NCI-H2029 treated with DMSO at 0.1 percent for 48 hours (cell line): ENCODE measurements at regions not wholly inside any gene's neighbourhood (a gene's known extent, or its start where the extent isn't known, plus 50 kb on each side); places are given as distances from the start of the nearest gene placed in this dataset.

Experiments used
- DNase-seq: peaks from one replicate; lab custom pipeline; 2025; lab: John Stamatoyannopoulos, UW

GRCh38 chr6:142561511-142562265 lies 259.9 kb downstream of the ADGRG6 start:
- DNase-seq = no peak

DNA sequence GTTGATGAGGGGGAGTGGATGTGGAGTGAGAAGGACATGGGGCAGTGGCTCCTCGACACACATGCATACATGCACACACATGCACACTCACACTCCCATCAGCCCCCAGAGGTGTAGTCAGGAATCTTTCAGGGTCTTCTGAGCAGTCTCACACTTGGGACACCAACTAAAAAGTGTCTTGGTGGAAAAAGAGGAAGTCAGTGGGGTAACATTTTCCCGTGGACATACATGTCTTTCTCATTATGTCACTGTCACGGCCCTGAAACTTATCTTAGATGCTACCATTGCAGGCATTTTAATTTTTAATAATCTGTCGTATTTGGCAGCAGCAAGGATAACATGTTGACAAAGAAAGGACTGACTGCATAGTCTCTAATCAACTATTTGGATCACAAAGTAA lies 261.1 kb downstream of the ADGRG6 start:
- no peak for DNase-seq

DNA sequence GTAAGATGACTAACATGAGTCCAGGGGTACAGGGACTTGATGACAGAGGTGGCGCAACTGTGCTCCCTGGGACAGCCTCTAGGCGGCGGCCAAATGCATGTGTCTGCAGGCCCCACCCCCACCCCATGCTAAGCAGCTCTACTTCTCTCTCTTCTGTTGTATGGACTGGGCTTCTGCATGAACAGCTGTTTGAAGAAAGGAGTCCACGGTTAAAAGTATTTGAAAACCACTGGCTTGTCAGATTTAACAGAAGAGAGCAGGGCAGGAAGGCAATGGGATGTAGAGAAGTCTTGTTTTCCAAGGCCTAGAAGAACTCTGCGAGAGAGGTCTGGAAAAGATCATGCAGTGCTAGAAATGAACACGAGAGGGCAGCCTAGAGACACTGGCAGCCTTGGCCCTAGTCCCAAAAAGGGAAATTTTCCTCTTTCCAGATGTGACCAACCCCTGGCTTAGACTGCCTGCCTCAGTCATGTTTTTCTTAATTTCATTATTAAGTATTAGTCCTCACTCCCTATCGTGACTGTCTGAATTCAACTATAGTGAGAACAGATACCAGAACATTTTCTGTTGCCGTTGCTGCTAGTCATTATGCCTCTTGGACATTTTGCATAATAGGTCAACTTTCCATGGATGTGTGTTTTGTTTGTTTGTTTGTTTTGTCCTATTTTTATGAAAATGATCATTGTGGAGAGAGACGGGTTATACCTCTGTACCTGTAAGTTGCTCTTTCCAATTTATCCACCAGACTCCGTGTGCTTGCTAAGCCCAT lies 265.0 kb downstream of the ADGRG6 start:
- DNase-seq = no peak

DNA sequence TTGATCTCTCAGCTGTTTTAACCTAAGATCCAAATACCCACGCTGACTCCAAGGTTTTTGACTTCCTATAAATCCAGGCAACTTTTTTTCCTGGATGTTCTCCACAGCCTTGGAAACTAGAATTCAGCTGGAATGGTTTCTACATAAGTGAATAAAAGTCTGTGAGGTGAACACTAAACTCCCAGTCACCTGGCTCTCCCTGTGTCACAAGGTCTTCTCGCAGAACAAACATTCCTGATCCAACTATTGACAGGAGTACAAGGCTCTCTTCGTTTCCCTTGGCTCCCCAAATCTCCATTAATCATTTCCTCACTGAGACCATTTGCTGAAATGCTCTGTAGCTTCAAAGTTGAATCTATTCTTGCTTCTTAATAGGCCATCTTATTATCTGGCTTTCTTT lies 265.7 kb downstream of the ADGRG6 start:
- DNase-seq = no peak

DNA sequence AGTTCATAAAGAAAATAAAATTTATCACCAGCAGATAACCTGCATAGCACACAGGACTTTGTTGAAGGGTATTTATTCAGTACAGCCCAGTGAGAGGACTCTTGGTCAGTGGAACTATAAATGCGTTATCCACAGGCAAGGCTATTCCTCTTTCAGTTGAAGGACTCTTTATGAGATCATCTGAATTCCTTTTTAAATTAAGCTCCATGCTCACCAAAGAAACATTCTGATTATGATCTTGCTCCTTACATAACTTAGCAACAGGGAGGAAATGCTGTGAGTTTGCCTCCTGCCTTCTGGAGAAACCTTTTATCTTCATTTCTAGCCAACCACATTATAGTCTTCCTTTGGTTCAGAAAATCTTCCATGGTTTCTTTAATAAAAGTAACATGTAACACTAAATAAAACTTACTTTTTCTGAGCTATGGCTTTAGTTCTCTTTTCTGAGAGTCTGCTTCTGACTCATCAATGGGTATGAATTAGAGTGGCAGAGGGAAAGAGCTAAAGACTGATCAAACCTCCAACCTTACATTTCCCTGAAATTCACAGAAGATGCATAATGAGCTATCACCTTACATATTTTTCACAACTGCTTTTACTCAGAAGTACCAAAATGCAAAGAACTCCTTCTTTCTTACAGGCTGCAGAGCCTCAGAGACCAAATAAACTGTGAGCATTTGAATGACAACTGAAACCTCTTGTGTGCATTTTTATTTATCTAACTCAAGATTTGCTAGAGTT lies 267.2 kb downstream of the ADGRG6 start:
- DNase-seq = no peak

GRCh38 chr6:142569676-142570075 lies 267.9 kb downstream of the ADGRG6 start:
- DNase-seq = no peak

DNA sequence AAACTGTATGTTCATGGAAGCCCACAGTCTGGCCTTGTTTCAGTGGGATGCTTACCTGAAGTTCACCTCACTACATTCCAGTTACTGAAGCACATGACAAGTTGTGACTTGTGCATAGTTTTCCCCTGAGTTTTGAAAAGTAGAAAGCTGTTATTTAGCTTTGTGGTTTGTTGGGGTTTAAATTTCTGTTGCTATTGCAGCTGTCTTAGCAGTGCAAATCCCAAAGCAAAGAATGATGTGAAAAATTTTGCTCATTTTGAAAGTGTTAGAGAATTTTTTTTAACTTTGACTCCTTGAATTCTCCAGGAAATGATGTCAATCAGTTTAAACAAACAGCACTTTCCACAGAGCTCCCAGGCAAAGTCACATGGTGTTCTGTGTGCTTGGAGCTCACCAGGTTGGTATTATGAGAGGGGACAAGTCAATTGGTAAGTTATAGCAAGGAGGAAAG lies 268.4 kb downstream of the ADGRG6 start:
- DNase-seq = no peak

DNA sequence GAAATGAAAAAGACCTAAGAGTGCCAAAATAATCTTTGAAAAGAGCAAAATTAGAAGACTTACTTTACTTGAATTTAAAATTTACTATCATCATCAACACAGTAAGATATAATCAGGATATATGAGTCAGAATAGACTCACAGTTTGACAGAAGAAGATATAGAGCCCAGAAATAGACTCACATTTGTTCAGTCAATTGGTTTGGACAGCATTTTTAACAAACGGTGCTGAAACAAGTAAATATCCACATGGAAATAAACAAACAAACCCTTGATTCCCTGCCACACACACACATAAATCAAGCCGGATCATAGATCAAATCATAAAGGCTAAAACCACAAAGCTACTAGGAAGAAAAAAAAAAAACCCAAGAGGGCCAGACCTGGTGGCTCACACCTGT lies 291.1 kb downstream of the ADGRG6 start:
- no peak for DNase-seq

- DNase-seq = no peak
Observed at GRCh38 chr6:142597836-142598235, 296.0 kb downstream of the ADGRG6 start.

DNA sequence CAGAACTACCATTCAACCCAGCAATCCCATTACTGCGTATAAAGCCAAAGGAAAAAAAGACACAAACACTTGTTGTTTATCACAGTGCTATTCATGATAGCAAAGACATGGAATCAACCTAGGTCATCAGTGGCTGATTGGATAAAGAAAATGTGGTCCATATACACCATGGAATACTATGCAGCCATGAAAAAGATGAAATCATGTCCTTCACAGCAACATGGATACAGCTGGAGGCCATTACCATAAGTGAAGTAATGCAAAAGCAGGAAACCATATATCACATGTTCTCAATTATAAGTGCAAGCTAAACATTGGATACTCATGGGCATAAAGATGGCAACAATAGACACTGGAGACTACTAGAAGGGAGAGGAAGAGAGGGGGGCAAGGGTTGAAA lies 299.6 kb downstream of the ADGRG6 start:
- no peak for DNase-seq

DNA sequence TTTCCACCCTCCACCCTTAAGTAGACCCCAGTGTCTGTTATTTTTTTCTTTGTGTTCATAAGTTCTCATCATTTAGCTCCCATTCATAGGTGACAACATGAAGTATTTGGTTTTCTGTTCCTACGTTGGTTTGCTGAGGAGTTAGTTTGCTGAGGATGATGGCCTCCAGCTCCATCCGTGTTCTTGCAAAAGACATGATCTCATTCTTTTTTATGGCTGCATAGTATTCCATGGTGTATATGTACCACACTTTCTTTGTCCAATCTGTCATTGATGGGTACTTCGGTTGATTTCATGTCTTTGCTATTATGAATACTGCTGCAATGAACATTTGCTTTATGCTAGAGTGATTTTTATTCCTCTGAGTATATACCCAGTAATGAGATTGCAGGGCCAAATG lies 301.2 kb downstream of the ADGRG6 start:
- no peak for DNase-seq

DNA sequence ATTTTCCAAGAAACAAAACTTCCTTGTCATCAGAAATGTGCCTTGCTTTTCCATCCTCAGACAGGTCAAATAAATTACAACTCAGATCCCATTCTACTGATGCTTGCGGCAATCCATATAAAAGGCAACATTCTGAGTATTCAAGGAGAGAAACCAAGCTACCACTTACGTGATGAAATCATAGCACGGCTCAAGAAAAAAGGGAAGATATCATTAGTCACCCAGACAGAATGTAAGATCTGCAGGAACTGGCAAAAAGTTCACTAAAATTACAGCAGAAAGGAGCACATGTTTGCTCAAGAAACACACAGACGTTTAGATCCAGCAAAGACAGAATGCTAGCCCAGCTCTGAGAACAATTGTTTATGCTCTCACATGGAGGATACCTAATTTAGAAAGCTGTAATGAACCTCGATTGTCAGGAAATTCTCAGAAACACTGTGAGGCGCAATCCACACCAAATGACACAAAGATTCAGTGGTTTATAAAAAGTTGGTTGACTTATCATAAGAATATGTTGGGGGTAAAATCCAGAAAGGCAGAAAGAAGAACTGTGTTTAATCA lies 304.2 kb downstream of the ADGRG6 start:
- DNase-seq = no peak

DNA sequence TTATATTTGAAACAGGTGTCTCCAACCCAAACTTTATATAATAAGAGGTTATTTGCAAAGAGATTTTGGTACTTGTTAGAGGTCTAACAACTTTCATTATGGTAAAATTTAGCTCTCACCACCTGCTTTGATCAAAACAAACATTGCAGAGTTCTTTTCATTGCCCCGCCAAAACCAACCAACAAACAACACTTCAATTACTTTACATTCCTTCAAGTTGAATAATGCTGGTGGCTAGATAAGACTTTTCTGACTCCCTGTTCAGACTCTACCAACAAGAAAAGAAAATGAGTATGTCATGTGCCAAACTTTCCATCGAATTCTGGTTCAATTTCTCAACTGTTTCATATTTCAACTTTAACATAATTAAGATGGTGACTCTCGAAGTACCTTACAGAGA lies 311.1 kb downstream of the ADGRG6 start:
- no peak for DNase-seq

DNA sequence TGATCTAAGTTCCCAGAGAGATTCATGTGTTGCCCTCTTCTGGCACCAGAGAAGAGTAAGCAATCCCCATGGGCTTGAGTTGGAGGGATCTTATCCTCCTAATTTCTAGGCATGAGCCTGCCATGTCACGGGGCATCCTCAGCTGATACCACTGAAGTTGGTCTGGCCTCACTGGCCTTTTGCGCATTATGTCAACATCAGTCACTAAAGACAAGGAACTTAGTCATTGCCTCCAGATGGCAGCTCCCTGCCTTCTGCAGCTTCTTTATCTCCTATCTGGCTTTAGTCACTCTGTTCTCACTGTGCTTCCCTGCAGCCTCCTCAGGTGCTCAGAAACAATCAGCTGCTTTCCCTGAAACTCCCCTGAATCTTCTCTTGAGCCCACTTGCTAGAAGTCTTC lies 312.2 kb downstream of the ADGRG6 start:
- no peak for DNase-seq

DNA sequence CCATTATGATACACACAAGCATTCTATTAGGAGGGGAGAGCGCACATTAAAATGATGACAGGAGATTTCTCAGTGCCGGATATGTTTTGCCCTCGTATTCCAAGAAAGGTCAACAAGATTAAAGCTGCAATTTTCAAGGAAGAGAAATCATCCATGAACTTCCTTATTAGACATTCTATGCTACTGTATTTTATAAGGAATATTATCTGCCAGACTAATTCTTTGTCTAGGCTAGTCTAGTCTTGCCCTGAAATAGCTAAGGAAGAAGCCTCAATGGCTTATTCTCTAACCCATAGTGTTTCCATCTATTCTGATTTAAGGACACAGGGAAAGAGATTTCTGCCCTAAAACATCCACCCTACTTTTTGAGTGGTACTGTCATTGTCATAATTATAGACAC lies 315.4 kb downstream of the ADGRG6 start:
- DNase-seq = no peak

GRCh38 chr6:142621822-142622221 lies 320.0 kb downstream of the ADGRG6 start:
- no peak for DNase-seq

DNA sequence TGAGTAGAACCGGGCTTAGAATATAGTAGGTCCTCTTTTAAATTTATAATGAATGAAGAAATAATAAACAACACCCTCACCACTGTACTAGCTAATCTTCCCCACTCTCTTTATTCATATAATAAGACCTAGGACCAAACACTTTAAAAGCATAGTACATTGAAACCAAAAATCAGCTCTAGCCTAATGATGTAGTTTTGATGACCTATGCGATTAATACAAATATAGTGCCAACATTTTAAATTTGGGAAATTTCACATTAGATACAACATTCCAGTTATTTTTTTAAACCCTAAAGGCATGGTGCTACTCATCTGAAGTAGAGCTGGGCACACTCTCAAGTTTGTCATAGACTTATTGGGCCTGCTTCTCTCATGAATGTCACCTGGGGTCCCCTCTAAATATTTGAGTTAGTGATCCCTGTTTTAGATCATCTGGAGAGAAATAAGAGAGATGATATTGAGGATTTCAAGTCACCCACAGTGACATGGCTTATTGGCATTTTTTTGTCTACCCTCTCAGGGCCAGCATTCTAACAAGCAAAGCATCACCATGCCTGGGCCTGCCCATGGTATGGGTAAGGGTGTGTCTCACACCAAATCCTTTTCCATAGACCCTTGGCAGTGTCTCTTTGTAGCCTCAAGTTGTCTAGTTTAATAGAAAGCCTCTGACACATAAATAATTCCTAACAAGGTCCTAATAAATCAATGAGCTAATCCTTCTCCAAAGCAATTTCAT lies 319.8 kb downstream of the HIVEP2 start:
- no peak for DNase-seq

DNA sequence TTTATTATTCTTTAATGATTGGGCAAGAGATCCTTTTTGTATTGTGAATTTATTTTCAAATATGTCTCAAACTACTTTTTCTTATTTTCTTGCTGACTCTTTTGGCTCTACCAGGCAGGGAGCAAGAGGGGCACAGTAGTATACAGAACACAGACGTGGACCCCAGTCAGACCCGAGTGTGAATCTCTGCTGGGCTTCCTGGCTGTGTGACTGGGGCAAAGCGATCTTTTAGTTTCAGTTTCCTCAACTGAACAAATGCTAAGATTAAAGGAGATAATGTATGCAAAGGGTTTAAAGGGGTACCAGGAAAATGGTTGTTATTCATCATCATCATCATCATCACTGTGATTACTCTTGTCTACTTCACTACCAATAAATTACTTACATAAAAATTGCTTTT lies 317.5 kb downstream of the HIVEP2 start:
- DNase-seq = no peak

- DNase-seq = no peak
Observed at GRCh38 chr6:142631517-142632385, 313.2 kb downstream of the HIVEP2 start.

DNA sequence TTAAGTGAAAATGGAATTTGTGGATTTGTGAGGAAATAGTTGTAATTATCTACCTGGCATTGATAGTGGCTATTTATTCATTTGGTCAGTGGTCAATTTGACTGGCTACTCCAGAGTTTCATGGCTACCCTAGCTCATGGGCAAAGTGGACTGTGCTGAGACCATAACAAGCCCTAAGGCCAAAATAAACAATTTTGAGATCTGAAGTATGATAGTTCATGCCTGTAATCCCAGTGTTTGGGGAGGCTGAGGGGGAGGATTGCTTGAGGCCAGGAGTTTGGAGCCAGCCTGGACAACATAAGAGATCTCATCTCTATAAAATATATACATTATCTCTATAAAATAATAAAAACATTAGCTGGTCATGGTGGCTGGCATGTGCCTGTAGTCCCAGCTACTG lies 311.7 kb downstream of the HIVEP2 start:
- DNase-seq = no peak

DNA sequence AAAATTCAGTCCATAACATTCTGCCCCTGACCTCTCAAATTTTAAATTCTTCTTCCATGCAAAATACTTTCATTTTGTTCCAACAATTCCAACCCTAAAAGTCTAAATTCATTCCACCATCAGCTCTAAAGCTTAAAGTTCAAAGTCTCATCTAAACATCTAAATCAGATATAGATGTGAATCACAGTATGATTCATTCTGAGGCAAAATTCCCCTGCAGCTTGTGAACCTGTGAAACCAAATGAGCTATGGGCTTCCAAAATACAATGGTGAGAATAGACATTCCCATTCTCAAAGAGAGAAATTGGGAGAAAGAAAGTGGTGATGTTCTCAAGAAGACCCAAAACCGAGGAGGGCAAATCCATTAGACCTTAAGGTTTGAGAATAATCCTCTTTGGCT lies 309.8 kb downstream of the HIVEP2 start:
- no peak for DNase-seq
